ENCODE measurements at regions not wholly inside any gene's neighbourhood (a gene's known extent, or its start where the extent isn't known, plus 50 kb on each side); places are given as distances from the start of the nearest gene placed in this dataset.

DNA sequence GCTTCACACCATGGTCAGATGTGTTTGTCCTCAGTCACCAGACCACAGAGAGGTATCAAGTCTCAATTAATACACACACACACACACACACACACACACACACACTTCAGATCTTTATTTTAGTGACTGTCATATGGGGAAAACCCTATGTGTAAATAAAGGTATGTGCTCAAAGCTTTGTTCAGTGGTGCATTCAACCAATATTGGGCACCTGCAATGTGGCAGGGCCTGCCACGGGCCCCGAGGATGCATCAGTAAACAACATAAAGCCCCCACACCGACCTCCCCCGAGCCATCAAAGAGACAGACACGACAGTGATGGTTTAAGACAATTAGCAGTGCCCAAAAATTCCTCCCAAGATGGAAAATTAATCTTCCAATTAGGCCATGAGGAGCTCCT is 51.6 kb downstream of the SHANK2 start:
- TF ChIP-seq EP300 (IDR thresholded peaks at IDR 0.05) (no peak), POLR2A (IDR thresholded peaks at IDR 0.05) (no peak), POLR2AphosphoS5 (IDR thresholded peaks at IDR 0.05) (no peak)

Data from sigmoid colon (tissue), 4 donors.